ENCODE measurements at regions not wholly inside any gene's neighbourhood (a gene's known extent, or its start where the extent isn't known, plus 50 kb on each side); places are given as distances from the start of the nearest gene placed in this dataset.

DNA sequence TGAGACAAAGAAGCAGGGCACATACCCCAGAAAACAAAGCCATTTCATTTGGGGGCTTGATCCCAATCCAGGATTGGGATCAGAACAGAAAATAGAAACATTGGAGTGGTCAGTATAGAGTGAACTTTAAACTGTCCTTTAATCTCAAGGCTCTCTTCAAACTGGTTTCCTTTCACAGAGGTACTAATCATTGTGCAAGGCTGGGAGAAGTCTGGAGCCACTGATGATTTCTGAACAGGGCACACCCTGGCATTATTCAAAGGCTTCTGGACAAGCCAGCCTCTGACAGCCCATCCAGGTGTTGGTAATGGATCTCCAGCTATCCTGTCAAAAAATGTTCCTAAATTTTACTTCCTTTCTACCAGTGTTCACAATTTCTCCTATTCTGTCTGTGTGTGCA, 244.5 kb downstream of the DDX3Y start (continued):
- TF ChIP-seq, protein P1, sequence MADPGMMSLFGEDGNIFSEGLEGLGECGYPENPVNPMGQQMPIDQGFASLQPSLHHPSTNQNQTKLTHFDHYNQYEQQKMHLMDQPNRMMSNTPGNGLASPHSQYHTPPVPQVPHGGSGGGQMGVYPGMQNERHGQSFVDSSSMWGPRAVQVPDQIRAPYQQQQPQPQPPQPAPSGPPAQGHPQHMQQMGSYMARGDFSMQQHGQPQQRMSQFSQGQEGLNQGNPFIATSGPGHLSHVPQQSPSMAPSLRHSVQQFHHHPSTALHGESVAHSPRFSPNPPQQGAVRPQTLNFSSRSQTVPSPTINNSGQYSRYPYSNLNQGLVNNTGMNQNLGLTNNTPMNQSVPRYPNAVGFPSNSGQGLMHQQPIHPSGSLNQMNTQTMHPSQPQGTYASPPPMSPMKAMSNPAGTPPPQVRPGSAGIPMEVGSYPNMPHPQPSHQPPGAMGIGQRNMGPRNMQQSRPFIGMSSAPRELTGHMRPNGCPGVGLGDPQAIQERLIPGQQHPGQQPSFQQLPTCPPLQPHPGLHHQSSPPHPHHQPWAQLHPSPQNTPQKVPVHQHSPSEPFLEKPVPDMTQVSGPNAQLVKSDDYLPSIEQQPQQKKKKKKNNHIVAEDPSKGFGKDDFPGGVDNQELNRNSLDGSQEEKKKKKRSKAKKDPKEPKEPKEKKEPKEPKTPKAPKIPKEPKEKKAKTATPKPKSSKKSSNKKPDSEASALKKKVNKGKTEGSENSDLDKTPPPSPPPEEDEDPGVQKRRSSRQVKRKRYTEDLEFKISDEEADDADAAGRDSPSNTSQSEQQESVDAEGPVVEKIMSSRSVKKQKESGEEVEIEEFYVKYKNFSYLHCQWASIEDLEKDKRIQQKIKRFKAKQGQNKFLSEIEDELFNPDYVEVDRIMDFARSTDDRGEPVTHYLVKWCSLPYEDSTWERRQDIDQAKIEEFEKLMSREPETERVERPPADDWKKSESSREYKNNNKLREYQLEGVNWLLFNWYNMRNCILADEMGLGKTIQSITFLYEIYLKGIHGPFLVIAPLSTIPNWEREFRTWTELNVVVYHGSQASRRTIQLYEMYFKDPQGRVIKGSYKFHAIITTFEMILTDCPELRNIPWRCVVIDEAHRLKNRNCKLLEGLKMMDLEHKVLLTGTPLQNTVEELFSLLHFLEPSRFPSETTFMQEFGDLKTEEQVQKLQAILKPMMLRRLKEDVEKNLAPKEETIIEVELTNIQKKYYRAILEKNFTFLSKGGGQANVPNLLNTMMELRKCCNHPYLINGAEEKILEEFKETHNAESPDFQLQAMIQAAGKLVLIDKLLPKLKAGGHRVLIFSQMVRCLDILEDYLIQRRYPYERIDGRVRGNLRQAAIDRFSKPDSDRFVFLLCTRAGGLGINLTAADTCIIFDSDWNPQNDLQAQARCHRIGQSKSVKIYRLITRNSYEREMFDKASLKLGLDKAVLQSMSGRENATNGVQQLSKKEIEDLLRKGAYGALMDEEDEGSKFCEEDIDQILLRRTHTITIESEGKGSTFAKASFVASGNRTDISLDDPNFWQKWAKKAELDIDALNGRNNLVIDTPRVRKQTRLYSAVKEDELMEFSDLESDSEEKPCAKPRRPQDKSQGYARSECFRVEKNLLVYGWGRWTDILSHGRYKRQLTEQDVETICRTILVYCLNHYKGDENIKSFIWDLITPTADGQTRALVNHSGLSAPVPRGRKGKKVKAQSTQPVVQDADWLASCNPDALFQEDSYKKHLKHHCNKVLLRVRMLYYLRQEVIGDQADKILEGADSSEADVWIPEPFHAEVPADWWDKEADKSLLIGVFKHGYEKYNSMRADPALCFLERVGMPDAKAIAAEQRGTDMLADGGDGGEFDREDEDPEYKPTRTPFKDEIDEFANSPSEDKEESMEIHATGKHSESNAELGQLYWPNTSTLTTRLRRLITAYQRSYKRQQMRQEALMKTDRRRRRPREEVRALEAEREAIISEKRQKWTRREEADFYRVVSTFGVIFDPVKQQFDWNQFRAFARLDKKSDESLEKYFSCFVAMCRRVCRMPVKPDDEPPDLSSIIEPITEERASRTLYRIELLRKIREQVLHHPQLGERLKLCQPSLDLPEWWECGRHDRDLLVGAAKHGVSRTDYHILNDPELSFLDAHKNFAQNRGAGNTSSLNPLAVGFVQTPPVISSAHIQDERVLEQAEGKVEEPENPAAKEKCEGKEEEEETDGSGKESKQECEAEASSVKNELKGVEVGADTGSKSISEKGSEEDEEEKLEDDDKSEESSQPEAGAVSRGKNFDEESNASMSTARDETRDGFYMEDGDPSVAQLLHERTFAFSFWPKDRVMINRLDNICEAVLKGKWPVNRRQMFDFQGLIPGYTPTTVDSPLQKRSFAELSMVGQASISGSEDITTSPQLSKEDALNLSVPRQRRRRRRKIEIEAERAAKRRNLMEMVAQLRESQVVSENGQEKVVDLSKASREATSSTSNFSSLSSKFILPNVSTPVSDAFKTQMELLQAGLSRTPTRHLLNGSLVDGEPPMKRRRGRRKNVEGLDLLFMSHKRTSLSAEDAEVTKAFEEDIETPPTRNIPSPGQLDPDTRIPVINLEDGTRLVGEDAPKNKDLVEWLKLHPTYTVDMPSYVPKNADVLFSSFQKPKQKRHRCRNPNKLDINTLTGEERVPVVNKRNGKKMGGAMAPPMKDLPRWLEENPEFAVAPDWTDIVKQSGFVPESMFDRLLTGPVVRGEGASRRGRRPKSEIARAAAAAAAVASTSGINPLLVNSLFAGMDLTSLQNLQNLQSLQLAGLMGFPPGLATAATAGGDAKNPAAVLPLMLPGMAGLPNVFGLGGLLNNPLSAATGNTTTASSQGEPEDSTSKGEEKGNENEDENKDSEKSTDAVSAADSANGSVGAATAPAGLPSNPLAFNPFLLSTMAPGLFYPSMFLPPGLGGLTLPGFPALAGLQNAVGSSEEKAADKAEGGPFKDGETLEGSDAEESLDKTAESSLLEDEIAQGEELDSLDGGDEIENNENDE (IDR thresholded peaks at IDR 0.05; ENCODE audit: insufficient replicate concordance, low read length) = no peak
- no peak for TF ChIP-seq YY1 (IDR thresholded peaks at IDR 0.05; ENCODE audit: low read depth, low read length)
